Mucosa of descending colon (tissue), 3 donors: ENCODE measurements at regions not wholly inside any gene's neighbourhood (a gene's known extent, or its start where the extent isn't known, plus 50 kb on each side); places are given as distances from the start of the nearest gene placed in this dataset.
"Not testable (repeated sequence)": the region's sequence is repeated elsewhere in the genome, so short reads cannot be mapped to it uniquely, and the experiment has no call there.

Source experiments
- ATAC-seq: fragments of 200-7000 bp; cut with Tn5 transposase; one replicate; pipeline ENCODE4 v1.9.1; 2020; ENCODE audit warnings: mild to moderate bottlenecking, moderate library complexity
- DNase-seq, 3 donors: peaks; one replicate each; pipeline ENCODE4 v3.0.0-alpha.2; 2020
- H3K36me3 ChIP-seq: fragments of 200-600 bp; one replicate; pipeline ENCODE4 v1.8.0; 2021; ENCODE audit warnings: low read depth, mild to moderate bottlenecking
- H3K4me1 ChIP-seq: fragments of 200-600 bp; one replicate; pipeline ENCODE4 v1.8.0; 2021; ENCODE audit warnings: low read depth, mild to moderate bottlenecking
- H3K4me3 ChIP-seq: fragments of 200-600 bp; one replicate; pipeline ENCODE4 v1.8.0; 2021; ENCODE audit warnings: mild to moderate bottlenecking
- H3K9me3 ChIP-seq: fragments of 200-600 bp; one replicate; pipeline ENCODE4 v1.8.0; 2021; ENCODE audit warnings: mild to moderate bottlenecking
- CTCF ChIP-seq: fragments of 200-600 bp; IDR thresholded peaks from one replicate; pipeline ENCODE4 v1.8.0; 2022; ENCODE audit warnings: antibody characterized with exemption, mild to moderate bottlenecking
- intact Hi-C, 2 donors: fragments of 100-400 bp; cut with DNase I in 1 of 2; cut with micrococcal nuclease in 1 of 2; formaldehyde crosslinking; loops; one replicate each; pipeline versions ENCODE4 v1.11.0 to v1.11.1; 2022; cut with DNase I, micrococcal nuclease
- donor health status: DM: no; HTN: no; CAD: no; lungs with moderate emphysema.
- donor health status: DM: no; HTN: no; CAD: no.
- donor health status: DM: no; HTN: yes; CAD: no.

GRCh38 chr3:20984594-20985205, 766.3 kb downstream of the ZNF385D start:
- DNase-seq (no peak), ATAC-seq (no peak)
- H3K9me3 ChIP-seq, result peaks cover 20% of the 10 kb centered on the region
- no peak overlapping the region for H3K4me3 ChIP-seq
- H3K36me3 ChIP-seq, result no peaks in the 10 kb centered on the region
- TF ChIP-seq CTCF, result no peak
- H3K4me1 ChIP-seq, result no peaks in the 10 kb centered on the region
- intact Hi-C loops, result no loop called here

DNA sequence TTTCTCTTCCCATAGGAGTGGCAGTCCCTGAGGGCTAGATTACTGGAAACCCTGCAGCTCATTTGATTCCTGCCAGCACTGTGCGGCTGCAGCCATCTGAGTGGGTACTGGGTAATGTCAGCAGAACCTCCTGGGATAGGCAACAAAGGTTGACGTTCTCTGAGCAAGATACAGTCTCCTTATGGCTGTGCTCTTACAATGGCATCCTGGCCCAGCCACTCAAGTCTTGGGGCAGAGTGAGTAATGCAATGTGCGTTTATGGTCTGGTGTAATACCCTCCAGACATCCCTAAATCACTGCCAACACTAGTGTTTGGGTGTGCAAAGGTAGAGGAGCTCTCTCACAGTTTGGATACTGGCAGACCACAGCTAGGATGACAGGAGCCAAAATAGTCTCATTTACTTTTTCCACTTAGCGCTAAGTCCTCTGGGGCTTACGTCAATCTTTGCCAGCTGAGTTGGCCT, 775.8 kb downstream of the ZNF385D start:
- intact Hi-C loops, result no loop called here
- no peak for ATAC-seq
- Histone ChIP-seq H3K36me3 (no peaks in the 10 kb centered on the region), H3K9me3 (peaks cover 19% of the 10 kb centered on the region), H3K4me3 (no peak overlapping the region), H3K4me1 (no peaks in the 10 kb centered on the region)
- TF ChIP-seq CTCF, result no peak
- no peak for DNase-seq

DNA sequence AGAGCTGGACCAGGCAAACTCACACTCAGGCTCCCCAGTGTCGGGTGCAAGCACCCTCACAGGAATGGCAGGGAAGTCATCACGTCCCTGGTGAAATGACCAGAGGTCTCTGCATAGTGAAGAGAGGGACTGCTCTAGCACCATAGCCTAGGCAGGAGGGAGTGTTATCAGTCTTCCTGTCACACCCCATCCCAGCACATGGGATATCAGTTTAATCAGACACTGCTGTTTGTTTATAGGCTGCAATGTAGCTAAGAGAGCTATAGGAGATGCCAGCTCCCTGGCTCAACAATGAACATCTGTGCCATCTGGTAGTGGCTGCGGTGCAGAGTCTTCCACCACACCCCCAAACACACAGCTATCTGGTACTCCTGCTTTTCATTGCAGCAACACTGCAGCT, 776.6 kb downstream of the ZNF385D start:
- no peak for TF ChIP-seq CTCF
- Histone ChIP-seq H3K4me1 (no peaks in the 10 kb centered on the region), H3K4me3 (no peak overlapping the region), H3K36me3 (no peaks in the 10 kb centered on the region), H3K9me3 (peaks cover 17% of the 10 kb centered on the region)
- DNase-seq (no peak), ATAC-seq (no peak)
- intact Hi-C loops, result no loop called here

DNA sequence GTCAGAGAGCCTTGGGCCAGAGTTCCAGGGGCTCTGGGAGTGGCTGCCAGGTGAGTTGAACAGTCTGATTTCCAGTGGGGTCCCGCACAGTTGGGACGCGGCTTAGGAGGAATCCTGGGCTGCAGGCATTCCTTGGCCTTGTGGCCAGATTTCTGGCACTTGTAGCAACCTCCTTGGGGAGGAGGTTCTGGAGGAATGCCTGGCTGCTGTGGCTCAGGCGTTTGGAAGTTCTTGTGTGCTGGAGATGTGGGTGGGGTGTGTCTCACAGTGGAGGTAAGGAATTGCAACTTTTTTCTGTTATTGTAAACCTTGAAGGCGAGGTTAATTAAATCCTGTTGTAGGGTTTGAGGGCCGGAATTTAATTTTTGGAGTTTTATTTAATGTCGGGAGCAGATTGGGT, 780.2 kb downstream of the ZNF385D start:
- H3K4me3 ChIP-seq, intact Hi-C loops, ATAC-seq, H3K36me3 ChIP-seq, DNase-seq, H3K4me1 ChIP-seq: not testable (repeated sequence)
- H3K9me3 ChIP-seq, result peaks cover 25% of the 10 kb centered on the region

GRCh38 chr3:20967485-20967884, 781.5 kb upstream of the SGO1 start:
- ATAC-seq, intact Hi-C loops, H3K4me3 ChIP-seq, DNase-seq, H3K36me3 ChIP-seq, H3K4me1 ChIP-seq: not testable (repeated sequence)
- peaks cover 21% of the 10 kb centered on the region for H3K9me3 ChIP-seq

DNA sequence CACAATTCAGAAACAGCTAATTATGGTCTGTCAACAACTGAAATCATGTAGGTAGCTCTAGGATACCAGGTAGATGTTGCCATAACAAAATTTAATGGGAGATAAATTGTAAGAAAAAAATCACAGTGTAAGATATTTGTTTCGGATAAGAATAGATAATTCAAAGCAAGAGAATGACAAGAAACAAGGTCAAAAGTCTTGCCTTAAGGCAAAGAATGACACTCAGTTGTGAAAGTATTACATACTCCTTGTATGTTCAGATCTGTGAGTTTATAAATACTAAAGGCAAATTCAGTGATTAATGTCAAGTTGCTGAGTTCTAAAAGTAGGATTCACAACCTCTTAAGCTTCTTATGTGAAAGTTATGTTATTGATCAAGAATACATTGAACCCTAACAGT, 772.2 kb upstream of the SGO1 start:
- Histone ChIP-seq H3K4me3 (no peak overlapping the region), H3K36me3 (no peaks in the 10 kb centered on the region), H3K9me3 (peaks cover 46% of the 10 kb centered on the region), H3K4me1 (no peaks in the 10 kb centered on the region)
- no peak for TF ChIP-seq CTCF
- DNase-seq, result no peak
- intact Hi-C loops, result no loop called here
- ATAC-seq, result no peak

DNA sequence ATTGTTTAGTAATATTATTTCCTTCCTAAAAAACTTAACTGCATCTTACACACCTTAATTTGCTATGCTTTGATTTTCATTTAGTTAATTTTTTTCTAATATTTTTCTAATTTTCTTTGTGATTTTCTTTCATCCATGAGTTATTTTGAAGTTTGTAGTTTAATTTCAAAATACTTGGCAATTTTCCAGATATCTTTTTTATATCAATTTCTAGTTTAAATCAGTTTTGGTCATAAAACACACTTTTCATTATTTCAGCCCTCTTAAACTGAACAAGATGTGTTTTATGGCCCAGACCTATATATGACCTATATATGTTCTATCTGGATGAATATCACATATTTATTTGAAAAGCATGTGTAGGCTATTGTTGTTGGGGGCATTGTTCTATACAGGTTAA, 759.9 kb upstream of the SGO1 start:
- H3K4me1 ChIP-seq, result no peaks in the 10 kb centered on the region
- H3K36me3 ChIP-seq, result no peaks in the 10 kb centered on the region
- intact Hi-C loops, result no loop called here
- TF ChIP-seq CTCF, result no peak
- no peak for ATAC-seq
- H3K4me3 ChIP-seq, result no peak overlapping the region
- no peak for DNase-seq
- H3K9me3 ChIP-seq, result peaks cover 58% of the 10 kb centered on the region
